GM19324 (cell line): ENCODE measurements at regions not wholly inside any gene's neighbourhood (a gene's known extent, or its start where the extent isn't known, plus 50 kb on each side); places are given as distances from the start of the nearest gene placed in this dataset.

ENCODE experiments used
- ATAC-seq: cut with Tn5 transposase; IDR thresholded peaks from one replicate; pipeline ENCODE4 v1.9.1; 2021; ENCODE audit warnings: mild to moderate bottlenecking, moderate library complexity; ENCODE audit not compliant: unreplicated experiment, low FRiP score

DNA sequence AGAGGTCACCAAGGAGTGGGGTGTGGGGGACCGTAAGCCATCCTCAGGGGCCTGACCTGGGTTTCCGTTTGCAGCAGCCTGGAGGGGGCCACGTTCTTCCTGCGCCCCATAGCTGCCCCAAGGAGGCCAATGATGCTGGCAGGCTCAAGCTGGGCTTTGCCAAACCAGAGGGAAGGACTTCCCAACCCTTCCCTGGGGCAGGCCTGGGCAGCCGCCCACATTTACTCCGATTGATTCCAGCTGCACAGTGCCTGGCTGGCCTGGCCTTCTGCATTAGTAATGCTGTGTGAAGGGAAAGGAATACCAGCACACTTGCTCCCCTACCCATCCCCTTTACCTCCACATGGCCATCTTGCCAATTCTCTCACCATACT lies 360.6 kb upstream of the SLC14A2 start:
- ATAC-seq = no peak

DNA sequence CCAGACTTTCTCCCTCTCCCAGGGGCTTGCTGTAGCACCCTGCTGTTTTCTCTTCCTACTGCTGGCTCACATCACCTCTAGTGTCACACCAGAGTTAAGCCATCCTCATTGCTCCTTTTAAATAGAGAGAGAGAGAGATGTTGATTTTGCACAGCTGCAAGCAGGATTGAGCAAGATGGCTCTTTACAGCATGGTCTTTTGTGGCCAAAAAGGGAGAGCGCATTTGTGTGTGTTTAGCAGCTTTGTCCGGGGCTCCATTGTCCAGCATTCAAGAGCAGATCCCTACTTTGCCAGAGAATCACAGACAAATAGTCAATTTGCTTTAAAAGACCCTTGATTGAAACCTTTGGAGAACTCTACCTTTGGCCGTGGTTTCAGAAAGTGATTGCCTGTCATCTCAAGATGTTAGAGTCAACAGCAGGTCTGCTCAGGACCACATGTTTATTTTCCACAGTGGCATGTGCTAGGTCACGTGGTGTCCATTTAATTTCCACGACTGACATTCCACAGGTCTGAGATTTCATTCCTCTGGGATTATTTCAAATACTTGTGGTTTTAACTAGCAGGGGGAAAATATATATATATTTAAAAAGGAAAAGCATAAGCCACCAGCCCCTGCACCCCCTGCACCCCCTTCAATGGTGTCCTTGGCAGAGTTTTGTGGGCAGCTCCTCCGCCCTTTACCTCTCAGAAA lies 359.9 kb upstream of the SLC14A2 start:
- ATAC-seq = no peak

DNA sequence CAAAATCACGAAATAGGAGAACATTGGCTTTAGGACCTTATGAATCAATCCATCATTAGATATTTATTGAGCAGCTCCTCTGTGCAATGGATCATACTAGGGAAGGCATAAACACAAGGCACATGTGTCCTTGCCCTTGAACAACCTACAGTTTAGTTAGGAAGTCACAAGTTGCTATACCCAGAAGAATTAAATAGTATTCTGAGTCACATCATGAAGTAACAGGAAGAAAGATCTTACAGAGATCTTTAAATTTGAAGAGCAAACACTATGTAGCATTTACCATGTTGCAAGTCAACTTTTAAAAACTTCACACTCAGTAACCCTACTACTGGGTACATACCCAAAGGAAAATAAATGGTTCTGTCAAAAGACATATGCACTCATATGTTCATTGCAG lies 355.2 kb upstream of the SLC14A2 start:
- ATAC-seq = no peak

GRCh38 chr18:45266023-45266422 lies 349.3 kb upstream of the SLC14A2 start:
- ATAC-seq = no peak

- no peak for ATAC-seq
Measured at GRCh38 chr18:45267622-45268021, 347.7 kb upstream of the SLC14A2 start.

DNA sequence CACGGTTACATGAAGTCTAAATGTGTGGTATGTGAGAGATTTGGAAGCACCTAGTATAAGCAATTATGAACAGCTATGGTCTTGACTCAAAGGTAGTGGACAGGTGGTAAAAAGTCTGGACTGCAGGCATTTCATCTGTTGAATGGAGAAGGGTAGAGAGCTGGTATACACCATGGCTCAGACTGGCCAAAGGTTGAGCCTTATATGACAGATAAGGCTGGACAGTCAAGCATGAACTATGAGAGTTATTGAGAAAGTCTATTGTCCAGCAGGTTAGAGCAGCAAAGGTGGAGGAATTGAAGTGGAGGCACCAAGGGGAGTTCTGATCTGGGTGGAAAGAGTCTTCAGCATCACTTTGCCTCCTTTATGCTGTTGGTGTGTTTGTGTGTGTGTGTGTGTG lies 346.7 kb upstream of the SLC14A2 start:
- no peak for ATAC-seq

- ATAC-seq = no peak
Measured at GRCh38 chr18:45270289-45270771, 344.9 kb upstream of the SLC14A2 start.

DNA sequence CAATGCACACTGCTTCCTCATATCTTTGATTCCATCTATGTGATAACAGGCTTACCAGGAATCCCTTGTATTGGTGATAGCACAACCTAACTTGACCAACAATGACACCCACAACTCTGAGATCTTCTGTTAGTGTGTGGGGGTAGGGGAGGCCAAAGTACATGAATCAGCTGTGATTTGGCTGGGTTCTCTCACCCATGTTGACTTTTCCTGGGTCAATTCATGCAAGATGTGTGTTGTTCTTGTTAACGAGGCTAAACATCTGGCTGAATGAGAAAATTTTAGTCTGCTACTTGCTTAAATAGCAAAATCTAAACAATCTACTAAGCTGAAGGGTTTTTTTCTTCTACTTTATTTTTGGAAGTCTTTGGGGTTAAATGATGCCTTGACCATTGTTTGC lies 341.2 kb upstream of the SLC14A2 start:
- ATAC-seq = no peak

DNA sequence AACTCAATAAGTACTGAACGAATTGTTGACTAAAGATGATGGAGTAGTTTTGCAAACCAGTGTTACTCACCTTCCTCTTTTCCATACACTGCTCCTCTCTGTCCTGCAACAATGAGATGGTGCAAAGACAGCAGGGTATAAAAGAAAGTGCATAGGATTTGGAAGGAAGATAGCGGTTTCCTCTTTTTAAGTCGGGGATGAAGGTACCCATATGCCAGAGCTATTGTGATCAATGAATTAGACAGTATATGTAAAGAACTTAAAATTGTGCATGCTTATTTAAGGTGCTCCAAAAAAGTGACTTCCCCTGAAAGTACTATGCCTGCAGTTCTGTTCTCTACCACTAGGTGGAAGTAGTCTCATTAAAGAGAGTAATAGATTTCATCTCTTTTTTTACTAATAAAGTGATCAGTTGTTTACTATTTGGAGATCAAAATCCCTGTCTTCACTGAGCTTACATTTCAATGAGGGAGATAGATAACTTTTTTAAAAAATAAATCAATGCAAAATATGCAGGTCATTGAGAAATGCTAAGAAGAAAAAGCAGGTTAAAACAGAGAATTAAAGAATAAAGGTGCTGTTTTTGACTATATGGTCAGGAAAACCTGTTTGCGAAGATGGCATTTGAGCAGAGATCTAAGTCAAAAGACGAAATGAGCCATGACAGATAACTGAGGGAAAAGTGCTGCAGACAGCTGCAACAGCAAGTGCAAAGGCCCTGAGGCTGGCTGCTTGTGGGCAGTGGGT lies 339.7 kb upstream of the SLC14A2 start:
- no peak for ATAC-seq

DNA sequence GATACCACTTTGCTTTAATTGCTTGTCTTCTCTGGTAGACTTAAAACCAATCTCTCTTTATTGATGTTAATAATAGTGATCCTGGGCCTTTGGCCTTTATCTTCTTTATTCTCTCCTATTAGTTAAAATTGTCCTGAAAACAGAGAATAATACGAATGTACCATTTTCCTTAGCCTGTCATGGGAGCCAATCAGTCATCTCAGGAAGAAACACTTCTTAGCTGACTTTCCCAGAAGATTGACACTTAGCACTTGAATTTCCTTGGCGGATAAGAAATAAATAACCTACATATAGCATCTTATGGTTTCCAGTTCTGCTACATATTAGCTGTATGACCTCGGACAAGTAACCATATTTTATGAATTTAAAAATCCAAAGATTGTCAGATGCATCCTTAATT lies 338.4 kb upstream of the SLC14A2 start:
- ATAC-seq = no peak

DNA sequence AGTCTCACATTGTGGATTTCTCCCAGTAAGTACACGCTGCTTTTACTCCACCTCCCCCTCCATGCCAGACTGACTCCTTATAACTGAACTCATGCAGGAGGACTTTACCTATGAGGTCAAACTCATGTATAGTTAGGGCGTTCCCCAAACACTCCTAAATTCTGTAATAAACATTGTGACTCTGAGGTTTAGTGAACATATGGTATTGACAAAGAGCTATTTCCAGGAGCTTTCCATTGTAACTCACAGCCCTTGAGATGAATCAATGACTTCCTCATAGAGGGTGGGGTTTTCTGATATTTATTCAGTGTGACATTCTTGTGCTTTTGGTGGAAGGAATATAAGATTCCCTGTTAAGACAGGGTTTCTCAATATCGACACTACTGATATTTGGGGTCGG lies 337.4 kb upstream of the SLC14A2 start:
- no peak for ATAC-seq

- ATAC-seq = no peak
Measured at GRCh38 chr18:45280481-45281276, 334.6 kb upstream of the SLC14A2 start.

- no peak for ATAC-seq
Measured at GRCh38 chr18:45282101-45282812, 333.0 kb upstream of the SLC14A2 start.

GRCh38 chr18:45284174-45284573 lies 331.1 kb upstream of the SLC14A2 start:
- no peak for ATAC-seq

DNA sequence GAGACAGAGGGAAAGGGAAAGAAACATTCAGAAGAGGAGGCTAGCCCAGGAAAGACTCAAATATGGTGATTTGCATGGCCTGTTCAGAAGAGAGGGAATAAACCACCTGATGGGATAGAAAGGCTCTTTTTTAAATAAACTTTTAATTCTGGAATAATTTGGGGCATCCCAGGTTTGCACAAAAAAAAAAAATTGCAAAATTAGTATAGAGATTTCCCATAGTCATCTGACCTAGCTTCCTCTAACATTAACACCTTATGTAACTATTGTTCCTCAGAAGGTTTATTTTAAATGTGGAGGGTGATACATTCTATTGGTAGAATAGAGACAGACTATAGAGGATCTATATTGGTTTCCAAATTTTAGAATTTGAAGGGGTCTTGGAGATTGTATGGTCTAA lies 330.4 kb upstream of the SLC14A2 start:
- ATAC-seq = no peak

GRCh38 chr18:45285251-45285650 lies 330.0 kb upstream of the SLC14A2 start:
- ATAC-seq = no peak

- no peak for ATAC-seq
Measured at GRCh38 chr18:45286431-45286830, 328.8 kb upstream of the SLC14A2 start.

DNA sequence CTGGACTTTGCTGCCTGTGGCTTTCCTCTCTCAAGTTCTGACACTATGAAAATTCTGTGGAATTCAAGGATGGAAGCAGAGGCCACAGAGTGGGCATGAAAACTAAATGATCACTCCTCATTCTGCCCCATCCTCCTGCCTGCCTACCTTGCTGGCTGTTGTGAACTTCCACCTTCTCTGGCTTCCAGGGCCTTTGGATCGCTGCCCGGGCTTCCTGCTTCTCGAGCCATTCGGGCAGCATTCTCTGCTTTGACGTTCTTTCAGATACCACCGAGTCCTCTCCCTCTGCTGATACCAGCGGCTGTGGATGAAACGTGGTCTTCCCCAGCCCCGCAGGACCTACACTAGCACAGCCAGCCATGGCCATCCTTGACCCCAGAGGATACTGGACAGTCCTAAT lies 327.7 kb upstream of the SLC14A2 start:
- ATAC-seq = no peak

DNA sequence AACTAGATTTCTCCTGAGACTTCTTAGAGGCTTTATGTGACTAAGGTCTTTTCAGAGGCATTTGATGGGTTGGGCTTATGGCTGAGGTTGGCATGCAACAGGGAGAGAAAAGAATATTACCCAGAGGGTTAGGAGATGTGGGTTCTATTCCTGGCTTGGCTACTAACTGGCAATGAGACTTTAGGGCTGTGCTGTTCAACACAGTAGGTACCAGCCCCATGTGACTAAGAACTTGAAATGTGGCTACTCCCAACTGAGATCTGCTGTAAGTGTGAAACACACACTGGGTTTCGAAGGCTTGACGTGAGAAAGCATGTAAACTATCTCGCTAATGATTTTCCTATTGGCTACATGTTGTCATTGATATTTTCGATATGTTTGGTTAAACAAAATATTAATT lies 324.9 kb upstream of the SLC14A2 start:
- no peak for ATAC-seq
